ENCODE measurements at regions not wholly inside any gene's neighbourhood (a gene's known extent, or its start where the extent isn't known, plus 50 kb on each side); places are given as distances from the start of the nearest gene placed in this dataset.
A peak's percentile ranks its signal among the peaks of the same experiment; 100 is the strongest.

- Mint-ChIP-seq H3K27me3 (no peaks in the 10 kb centered on the region), H3K4me3 (no peak overlapping the region), H3K36me3 (no peaks in the 10 kb centered on the region), H3K9me3 (peaks cover 0 to 4% (median 2%) of the 10 kb centered on the region in 3 donors), H3K27ac (no peak overlapping the region), H3K4me1 (no peaks in the 10 kb centered on the region)
- Histone ChIP-seq H3K27ac (ENCODE audit: low read length) (no peak overlapping the region), H3K4me1 (ENCODE audit: control insufficient read depth in 1 of 2, extremely low read depth in 1 of 2, insufficient read depth in 2 of 2, low read length in 2 of 2) (no peaks in the 10 kb centered on the region), H3K4me3 (ENCODE audit: control insufficient read depth in 1 of 2, extremely low read depth in 1 of 2, low read length in 1 of 2) (no peak overlapping the region), H3K9me3 (no peaks in the 10 kb centered on the region), H3K27me3 (replicated peaks in 1 of 2; ENCODE audit: control insufficient read depth in 2 of 2, extremely low read depth in 1 of 2, insufficient read depth in 2 of 2, low read length in 1 of 2) (no peaks in the 10 kb centered on the region), H3K36me3 (ENCODE audit: control insufficient read depth in 2 of 2, extremely low read depth in 1 of 2, insufficient read depth in 1 of 2, low read length in 1 of 2) (no peaks in the 10 kb centered on the region)
- ChIA-PET POLR2A (no interaction called here), CTCF (no interaction called here)
- ATAC-seq (replicated peaks in 1 of 4), result no peak
- no peak for DNase-seq
- no CpG with 5 or more reads among the region's 1 CpG for WGBS (ENCODE audit: insufficient coverage)
Measured at GRCh38 chr10:105988848-105989247, 1175.7 kb downstream of the SORCS1 start.

GRCh38 chr10:105986912-105987635, 1177.4 kb downstream of the SORCS1 start:
- Mint-ChIP-seq H3K36me3 (no peaks in the 10 kb centered on the region), H3K27me3 (no peaks in the 10 kb centered on the region), H3K9me3 (peaks cover 0 to 4% (median 2%) of the 10 kb centered on the region in 3 donors), H3K4me1 (no peaks in the 10 kb centered on the region), H3K4me3 (no peak overlapping the region), H3K27ac (no peak overlapping the region)
- no CpG with 5 or more reads among the region's 3 CpGs for WGBS (ENCODE audit: insufficient coverage)
- Histone ChIP-seq H3K27me3 (replicated peaks in 1 of 2; ENCODE audit: control insufficient read depth in 2 of 2, extremely low read depth in 1 of 2, insufficient read depth in 2 of 2, low read length in 1 of 2) (no peaks in the 10 kb centered on the region), H3K9me3 (no peaks in the 10 kb centered on the region), H3K27ac (ENCODE audit: low read length) (no peak overlapping the region), H3K4me3 (ENCODE audit: control insufficient read depth in 1 of 2, extremely low read depth in 1 of 2, low read length in 1 of 2) (no peak overlapping the region), H3K4me1 (ENCODE audit: control insufficient read depth in 1 of 2, extremely low read depth in 1 of 2, insufficient read depth in 2 of 2, low read length in 2 of 2) (no peaks in the 10 kb centered on the region), H3K36me3 (ENCODE audit: control insufficient read depth in 2 of 2, extremely low read depth in 1 of 2, insufficient read depth in 1 of 2, low read length in 1 of 2) (no peaks in the 10 kb centered on the region)
- ChIA-PET CTCF (no interaction called here), POLR2A (no interaction called here)
- no peak for ATAC-seq (replicated peaks in 1 of 4)
- no peak for DNase-seq

GRCh38 chr10:105986486-105986885, 1178.0 kb downstream of the SORCS1 start:
- H3K4me3 Mint-ChIP-seq, result no peak overlapping the region
- no peak overlapping the region for H3K27ac Mint-ChIP-seq
- Histone ChIP-seq H3K36me3 (ENCODE audit: control insufficient read depth in 2 of 2, extremely low read depth in 1 of 2, insufficient read depth in 1 of 2, low read length in 1 of 2) (no peaks in the 10 kb centered on the region), H3K27ac (ENCODE audit: low read length) (no peak overlapping the region), H3K4me1 (ENCODE audit: control insufficient read depth in 1 of 2, extremely low read depth in 1 of 2, insufficient read depth in 2 of 2, low read length in 2 of 2) (no peaks in the 10 kb centered on the region), H3K27me3 (replicated peaks in 1 of 2; ENCODE audit: control insufficient read depth in 2 of 2, extremely low read depth in 1 of 2, insufficient read depth in 2 of 2, low read length in 1 of 2) (no peaks in the 10 kb centered on the region), H3K4me3 (ENCODE audit: control insufficient read depth in 1 of 2, extremely low read depth in 1 of 2, low read length in 1 of 2) (no peak overlapping the region), H3K9me3 (no peaks in the 10 kb centered on the region)
- H3K27me3 Mint-ChIP-seq, result no peaks in the 10 kb centered on the region
- WGBS (ENCODE audit: insufficient coverage), result no CpG with 5 or more reads among the region's 2 CpGs
- peaks cover 0 to 4% (median 2%) of the 10 kb centered on the region in 3 donors for H3K9me3 Mint-ChIP-seq
- H3K4me1 Mint-ChIP-seq, result no peaks in the 10 kb centered on the region
- ChIA-PET CTCF (no interaction called here), POLR2A (no interaction called here)
- no peaks in the 10 kb centered on the region for H3K36me3 Mint-ChIP-seq
- no peak for ATAC-seq (replicated peaks in 1 of 4)
- no peak for DNase-seq

- WGBS (ENCODE audit: insufficient coverage), result 100% methylated on average over 1 of the region's 3 CpGs
- CTCF ChIA-PET, result interaction anchor here in 1 of 2 donors (0.6 kb wide), 1 partner anchor 15 kb away, joined by 3 read pairs; no protein-coding TSS in a partner anchor
- H3K4me1 Mint-ChIP-seq, result no peaks in the 10 kb centered on the region
Measured at GRCh38 chr10:105982735-105983134, 1181.8 kb downstream of the SORCS1 start.

GRCh38 chr10:105981679-105982078, 1182.8 kb downstream of the SORCS1 start:
- ChIA-PET CTCF (no interaction called here), POLR2A (no interaction called here)
- 38% methylated on average over 2 of the region's 2 CpGs for WGBS (ENCODE audit: insufficient coverage)
- Histone ChIP-seq H3K4me3 (ENCODE audit: control insufficient read depth in 1 of 2, extremely low read depth in 1 of 2, low read length in 1 of 2) (no peak overlapping the region), H3K27me3 (replicated peaks in 1 of 2; ENCODE audit: control insufficient read depth in 2 of 2, extremely low read depth in 1 of 2, insufficient read depth in 2 of 2, low read length in 1 of 2) (no peaks in the 10 kb centered on the region), H3K27ac (ENCODE audit: low read length) (no peak overlapping the region), H3K36me3 (ENCODE audit: control insufficient read depth in 2 of 2, extremely low read depth in 1 of 2, insufficient read depth in 1 of 2, low read length in 1 of 2) (no peaks in the 10 kb centered on the region), H3K9me3 (no peaks in the 10 kb centered on the region), H3K4me1 (ENCODE audit: control insufficient read depth in 1 of 2, extremely low read depth in 1 of 2, insufficient read depth in 2 of 2, low read length in 2 of 2) (no peaks in the 10 kb centered on the region)
- Mint-ChIP-seq H3K4me3 (no peak overlapping the region), H3K27me3 (no peaks in the 10 kb centered on the region), H3K27ac (no peak overlapping the region), H3K9me3 (peaks cover 0 to 3% (median 0%) of the 10 kb centered on the region in 3 donors), H3K4me1 (no peaks in the 10 kb centered on the region), H3K36me3 (no peaks in the 10 kb centered on the region)
- no peak for DNase-seq
- ATAC-seq (replicated peaks in 1 of 4), result no peak

More at GRCh38 chr10:105982735-105983134, 1181.8 kb downstream of the SORCS1 start:
- H3K9me3 Mint-ChIP-seq, result peaks cover 0 to 3% (median 0%) of the 10 kb centered on the region in 3 donors
- no peaks in the 10 kb centered on the region for H3K27me3 Mint-ChIP-seq
- H3K27ac Mint-ChIP-seq, result no peak overlapping the region
- Histone ChIP-seq H3K9me3 (no peaks in the 10 kb centered on the region), H3K27ac (ENCODE audit: low read length) (no peak overlapping the region), H3K4me1 (ENCODE audit: control insufficient read depth in 1 of 2, extremely low read depth in 1 of 2, insufficient read depth in 2 of 2, low read length in 2 of 2) (no peaks in the 10 kb centered on the region), H3K36me3 (ENCODE audit: control insufficient read depth in 2 of 2, extremely low read depth in 1 of 2, insufficient read depth in 1 of 2, low read length in 1 of 2) (no peaks in the 10 kb centered on the region), H3K27me3 (replicated peaks in 1 of 2; ENCODE audit: control insufficient read depth in 2 of 2, extremely low read depth in 1 of 2, insufficient read depth in 2 of 2, low read length in 1 of 2) (no peaks in the 10 kb centered on the region), H3K4me3 (ENCODE audit: control insufficient read depth in 1 of 2, extremely low read depth in 1 of 2, low read length in 1 of 2) (no peak overlapping the region)
- H3K36me3 Mint-ChIP-seq, result no peaks in the 10 kb centered on the region
- ATAC-seq (replicated peaks in 1 of 4), result no peak
- POLR2A ChIA-PET, result no interaction called here
- no peak for DNase-seq
- no peak overlapping the region for H3K4me3 Mint-ChIP-seq

GRCh38 chr10:105974803-105975456, 1189.6 kb downstream of the SORCS1 start:
- ChIA-PET CTCF (no interaction called here), POLR2A (no interaction called here)
- Mint-ChIP-seq H3K9me3 (peaks cover 0 to 3% (median 2%) of the 10 kb centered on the region in 3 donors), H3K4me3 (peak overlapping the region in 1 of 3 donors; percentile 34), H3K27ac (no peak overlapping the region), H3K4me1 (peaks cover 0 to 6% (median 0%) of the 10 kb centered on the region in 3 donors), H3K27me3 (no peaks in the 10 kb centered on the region), H3K36me3 (no peaks in the 10 kb centered on the region)
- Histone ChIP-seq H3K27ac (ENCODE audit: low read length) (no peak overlapping the region), H3K4me1 (ENCODE audit: control insufficient read depth in 1 of 2, extremely low read depth in 1 of 2, insufficient read depth in 2 of 2, low read length in 2 of 2) (no peaks in the 10 kb centered on the region), H3K9me3 (no peaks in the 10 kb centered on the region), H3K36me3 (ENCODE audit: control insufficient read depth in 2 of 2, extremely low read depth in 1 of 2, insufficient read depth in 1 of 2, low read length in 1 of 2) (no peaks in the 10 kb centered on the region), H3K4me3 (ENCODE audit: control insufficient read depth in 1 of 2, extremely low read depth in 1 of 2, low read length in 1 of 2) (no peak overlapping the region), H3K27me3 (replicated peaks in 1 of 2; ENCODE audit: control insufficient read depth in 2 of 2, extremely low read depth in 1 of 2, insufficient read depth in 2 of 2, low read length in 1 of 2) (no peaks in the 10 kb centered on the region)
- ATAC-seq (replicated peaks in 1 of 4) (no peak), DNase-seq (no peak)
- WGBS (ENCODE audit: insufficient coverage), result 67% methylated on average over 4 of the region's 7 CpGs
